HG02870 (cell line): ENCODE measurements at regions not wholly inside any gene's neighbourhood (a gene's known extent, or its start where the extent isn't known, plus 50 kb on each side); places are given as distances from the start of the nearest gene placed in this dataset.

Experiments used
- ATAC-seq: cut with Tn5 transposase; IDR thresholded peaks from one replicate; pipeline ENCODE4 v1.9.1; 2021; ENCODE audit warnings: mild to moderate bottlenecking, moderate library complexity; ENCODE audit not compliant: unreplicated experiment

- no peak for ATAC-seq
These were observed 1227.1 kb downstream of the SLITRK1 start for GRCh38 chr13:82654861-82655855.

- ATAC-seq, result no peak
These were observed 1228.1 kb downstream of the SLITRK1 start for GRCh38 chr13:82654143-82654542.

GRCh38 chr13:82647540-82647939 lies 1234.7 kb downstream of the SLITRK1 start:
- no peak for ATAC-seq

- ATAC-seq, result no peak
These were observed 1246.2 kb downstream of the SLITRK1 start for GRCh38 chr13:82636119-82636518.

- ATAC-seq, result no peak
These were observed 1247.3 kb downstream of the SLITRK1 start for GRCh38 chr13:82634946-82635345.

GRCh38 chr13:82627183-82627582 lies 1255.1 kb downstream of the SLITRK1 start:
- no peak for ATAC-seq

- ATAC-seq, result no peak
These were observed 1256.6 kb downstream of the SLITRK1 start for GRCh38 chr13:82625717-82626116.

- no peak for ATAC-seq
These were observed 1267.2 kb downstream of the SLITRK1 start for GRCh38 chr13:82615043-82615442.

- no peak for ATAC-seq
These were observed 1268.2 kb downstream of the SLITRK1 start for GRCh38 chr13:82614086-82614485.

GRCh38 chr13:82606008-82606407 lies 1276.3 kb downstream of the SLITRK1 start:
- ATAC-seq, result no peak

- ATAC-seq, result no peak
These were observed 1284.5 kb downstream of the SLITRK1 start for GRCh38 chr13:82597747-82598146.

GRCh38 chr13:82593239-82593638 lies 1289.0 kb downstream of the SLITRK1 start:
- ATAC-seq, result no peak

GRCh38 chr13:82571653-82572052 lies 1310.6 kb downstream of the SLITRK1 start:
- no peak for ATAC-seq

- ATAC-seq, result no peak
These were observed 1312.7 kb downstream of the SLITRK1 start for GRCh38 chr13:82569581-82569980.

GRCh38 chr13:82566864-82567263 lies 1315.4 kb downstream of the SLITRK1 start:
- ATAC-seq, result no peak

GRCh38 chr13:82565201-82565600 lies 1317.1 kb downstream of the SLITRK1 start:
- no peak for ATAC-seq

- ATAC-seq, result no peak
These were observed 1321.4 kb downstream of the SLITRK1 start for GRCh38 chr13:82560889-82561288.

GRCh38 chr13:82522872-82523271 lies 1359.4 kb downstream of the SLITRK1 start:
- ATAC-seq, result no peak

- no peak for ATAC-seq
These were observed 1375.4 kb downstream of the SLITRK1 start for GRCh38 chr13:82506805-82507414.

GRCh38 chr13:82501834-82502233 lies 1380.4 kb downstream of the SLITRK1 start:
- ATAC-seq, result no peak

GRCh38 chr13:82480415-82480814 lies 1401.9 kb downstream of the SLITRK1 start:
- ATAC-seq, result no peak

- no peak for ATAC-seq
These were observed 1404.8 kb downstream of the SLITRK1 start for GRCh38 chr13:82477436-82477835.
